Superior temporal gyrus (tissue), 1 donor: ENCODE measurements at regions not wholly inside any gene's neighbourhood (a gene's known extent, or its start where the extent isn't known, plus 50 kb on each side); places are given as distances from the start of the nearest gene placed in this dataset.
"Not testable (repeated sequence)": the region's sequence is repeated elsewhere in the genome, so short reads cannot be mapped to it uniquely, and the experiment has no call there.

ENCODE experiments used
- DNase-seq: peaks from one replicate; pipeline ENCODE4 v3.0.0-alpha.2; 2016; ENCODE audit errors: extremely low spot score

GRCh38 chr2:35163948-35164347 lies 1191.6 kb upstream of the CRIM1 start:
- no peak for DNase-seq

- no peak for DNase-seq
These were observed 1194.7 kb upstream of the CRIM1 start for GRCh38 chr2:35160871-35161270.

- no peak for DNase-seq
These were observed 1229.7 kb upstream of the CRIM1 start for GRCh38 chr2:35125871-35126270.

- DNase-seq, result no peak
These were observed 1230.3 kb upstream of the CRIM1 start for GRCh38 chr2:35125278-35125677.

GRCh38 chr2:35116151-35116550 lies 1239.4 kb upstream of the CRIM1 start:
- no peak for DNase-seq

- DNase-seq, result no peak
These were observed 1240.8 kb upstream of the CRIM1 start for GRCh38 chr2:35114765-35115164.

GRCh38 chr2:35112367-35112766 lies 1243.2 kb upstream of the CRIM1 start:
- not testable (repeated sequence) for DNase-seq

- DNase-seq, result no peak
These were observed 1251.3 kb upstream of the CRIM1 start for GRCh38 chr2:35104309-35104708.

GRCh38 chr2:35099342-35099741 lies 1256.2 kb upstream of the CRIM1 start:
- DNase-seq, result no peak

- DNase-seq, result no peak
These were observed 1273.5 kb upstream of the CRIM1 start for GRCh38 chr2:35082072-35082471.

- no peak for DNase-seq
These were observed 1274.0 kb upstream of the CRIM1 start for GRCh38 chr2:35081622-35082015.

- no peak for DNase-seq
These were observed 1274.5 kb upstream of the CRIM1 start for GRCh38 chr2:35081001-35081621.

- DNase-seq, result no peak
These were observed 1275.2 kb upstream of the CRIM1 start for GRCh38 chr2:35080231-35080910.

- DNase-seq, result no peak
These were observed 1288.2 kb upstream of the CRIM1 start for GRCh38 chr2:35067420-35067819.

GRCh38 chr2:35063836-35064235 lies 1291.7 kb upstream of the CRIM1 start:
- DNase-seq, result no peak

- no peak for DNase-seq
These were observed 1319.7 kb upstream of the CRIM1 start for GRCh38 chr2:35035883-35036282.

GRCh38 chr2:35033748-35034147 lies 1321.8 kb upstream of the CRIM1 start:
- DNase-seq, result no peak

GRCh38 chr2:35023545-35023944 lies 1332.0 kb upstream of the CRIM1 start:
- no peak for DNase-seq

- no peak for DNase-seq
These were observed 1355.1 kb upstream of the CRIM1 start for GRCh38 chr2:35000453-35000852.

- DNase-seq, result no peak
These were observed 1356.8 kb upstream of the CRIM1 start for GRCh38 chr2:34998741-34999140.

- no peak for DNase-seq
These were observed 1357.8 kb upstream of the CRIM1 start for GRCh38 chr2:34997779-34998178.

- DNase-seq, result no peak
These were observed 1360.4 kb upstream of the CRIM1 start for GRCh38 chr2:34995196-34995595.

GRCh38 chr2:34991508-34992274 lies 1363.9 kb upstream of the CRIM1 start:
- no peak for DNase-seq
